ENCODE measurements at regions not wholly inside any gene's neighbourhood (a gene's known extent, or its start where the extent isn't known, plus 50 kb on each side); places are given as distances from the start of the nearest gene placed in this dataset.

- TF ChIP-seq CTCF (IDR thresholded peaks at IDR 0.05) = no peak
- TF ChIP-seq POLR2AphosphoS5 (IDR thresholded peaks at IDR 0.05) = no peak
- no peak for TF ChIP-seq POLR2A (IDR thresholded peaks at IDR 0.05)
Observed at GRCh38 chr13:28566283-28566682, 71.4 kb upstream of the FLT1 start.

Measured in upper lobe of left lung (tissue), 4 donors.